Mesodermal cell (in vitro differentiated cells): ENCODE measurements at regions not wholly inside any gene's neighbourhood (a gene's known extent, or its start where the extent isn't known, plus 50 kb on each side); places are given as distances from the start of the nearest gene placed in this dataset.

ENCODE experiments used
- H3K27ac ChIP-seq: 2 replicates; pipeline ENCODE4 v1.7.0; 2013; ENCODE audit warnings: mild to moderate bottlenecking, low read depth, low read length, moderate library complexity; ENCODE audit not compliant: severe bottlenecking
- H3K36me3 ChIP-seq: 2 replicates; pipeline ENCODE4 v1.7.1; 2013; ENCODE audit warnings: mild to moderate bottlenecking, low read length, moderate library complexity; ENCODE audit not compliant: control insufficient read depth, insufficient read depth
- H3K4me1 ChIP-seq: one replicate; pipeline ENCODE4 v1.7.1; 2013; ENCODE audit warnings: mild to moderate bottlenecking, low read length; ENCODE audit not compliant: insufficient read depth, control insufficient read depth, poor library complexity, severe bottlenecking
- H3K4me3 ChIP-seq: 2 replicates; pipeline ENCODE4 v1.7.0; 2013; ENCODE audit warnings: low read length, control low read depth, mild to moderate bottlenecking; ENCODE audit not compliant: insufficient read depth, poor library complexity, severe bottlenecking; ENCODE audit errors: extremely low read depth
- H3K9me3 ChIP-seq: 2 replicates; pipeline ENCODE4 v1.7.1; 2013; ENCODE audit warnings: mild to moderate bottlenecking, low read length, moderate library complexity; ENCODE audit not compliant: control insufficient read depth
- WGBS, 2 experiments: methylation state at CpG; one replicate each; pipeline ENCODE4 v1.1.5; 2013; ENCODE audit warnings: missing lambda C conversion rate in 2 of 2; ENCODE audit not compliant: insufficient coverage in 2 of 2; 5-methylcytosine and 5-hydroxymethylcytosine counted together

- 94 to 100% methylated on average over 2 to 3 of the region's 5 CpGs for WGBS, 2 experiments
- Histone ChIP-seq H3K36me3 (no peaks in the 10 kb centered on the region), H3K27ac (no peak overlapping the region), H3K4me1 (no peaks in the 10 kb centered on the region), H3K9me3 (no peaks in the 10 kb centered on the region), H3K4me3 (no peak overlapping the region)
These were observed 721.1 kb downstream of the EFNB2 start for GRCh38 chr13:105814219-105814901.

- WGBS, 2 experiments = 89% methylated on average over 3 of the region's 3 CpGs; no CpG with 5 or more reads in 1 of the 2 experiments
- Histone ChIP-seq H3K36me3 (no peaks in the 10 kb centered on the region), H3K9me3 (no peaks in the 10 kb centered on the region), H3K4me3 (no peak overlapping the region), H3K4me1 (no peaks in the 10 kb centered on the region), H3K27ac (no peak overlapping the region)
These were observed 728.9 kb downstream of the EFNB2 start for GRCh38 chr13:105806628-105806920.

- no peaks in the 10 kb centered on the region for H3K4me1 ChIP-seq
- H3K27ac ChIP-seq = no peak overlapping the region
- no peaks in the 10 kb centered on the region for H3K36me3 ChIP-seq
- H3K4me3 ChIP-seq = no peak overlapping the region
- no peaks in the 10 kb centered on the region for H3K9me3 ChIP-seq
- WGBS, 2 experiments = 90 to 93% methylated on average over 2 to 3 of the region's 6 CpGs
These were observed 729.4 kb downstream of the EFNB2 start for GRCh38 chr13:105805892-105806627.

- Histone ChIP-seq H3K36me3 (no peaks in the 10 kb centered on the region), H3K9me3 (no peaks in the 10 kb centered on the region), H3K4me1 (no peaks in the 10 kb centered on the region), H3K4me3 (no peak overlapping the region), H3K27ac (no peak overlapping the region)
- 88 to 94% methylated on average over 2 of the region's 3 CpGs for WGBS, 2 experiments
These were observed 730.8 kb downstream of the EFNB2 start for GRCh38 chr13:105804561-105805190.

GRCh38 chr13:105799155-105799554, 736.3 kb downstream of the EFNB2 start:
- Histone ChIP-seq H3K9me3 (no peaks in the 10 kb centered on the region), H3K4me1 (peaks cover 3% of the 10 kb centered on the region), H3K27ac (no peak overlapping the region), H3K4me3 (no peak overlapping the region), H3K36me3 (no peaks in the 10 kb centered on the region)

GRCh38 chr13:105798541-105798940, 736.9 kb downstream of the EFNB2 start:
- WGBS, 2 experiments = 80% methylated on average over 1 of the region's 1 CpG; no CpG with 5 or more reads in 1 of the 2 experiments
- H3K4me1 ChIP-seq = peaks cover 3% of the 10 kb centered on the region

GRCh38 chr13:105796081-105796480, 739.4 kb downstream of the EFNB2 start:
- no peaks in the 10 kb centered on the region for H3K9me3 ChIP-seq
- H3K27ac ChIP-seq = no peak overlapping the region
- no peak overlapping the region for H3K4me3 ChIP-seq
- no peaks in the 10 kb centered on the region for H3K36me3 ChIP-seq
- peaks cover 3% of the 10 kb centered on the region for H3K4me1 ChIP-seq
- 75 to 100% methylated on average over 1 of the region's 3 CpGs for WGBS, 2 experiments

More at GRCh38 chr13:105798541-105798940, 736.9 kb downstream of the EFNB2 start:
- H3K27ac ChIP-seq = no peak overlapping the region
- no peaks in the 10 kb centered on the region for H3K9me3 ChIP-seq
- H3K4me3 ChIP-seq = no peak overlapping the region
- H3K36me3 ChIP-seq = no peaks in the 10 kb centered on the region

- H3K27ac ChIP-seq = no peak overlapping the region
- H3K4me1 ChIP-seq = no peaks in the 10 kb centered on the region
- H3K4me3 ChIP-seq = no peak overlapping the region
- WGBS, 2 experiments = no CpG with 5 or more reads among the region's 1 CpG
- no peaks in the 10 kb centered on the region for H3K36me3 ChIP-seq
- no peaks in the 10 kb centered on the region for H3K9me3 ChIP-seq
These were observed 744.5 kb downstream of the EFNB2 start for GRCh38 chr13:105790923-105791322.

GRCh38 chr13:105788530-105788929, 746.9 kb downstream of the EFNB2 start:
- Histone ChIP-seq H3K36me3 (no peaks in the 10 kb centered on the region), H3K27ac (no peak overlapping the region), H3K4me3 (no peak overlapping the region), H3K9me3 (no peaks in the 10 kb centered on the region), H3K4me1 (no peaks in the 10 kb centered on the region)
- 94 to 98% methylated on average over 3 of the region's 3 CpGs for WGBS, 2 experiments

GRCh38 chr13:105787632-105788031, 747.8 kb downstream of the EFNB2 start:
- Histone ChIP-seq H3K4me3 (no peak overlapping the region), H3K4me1 (no peaks in the 10 kb centered on the region), H3K27ac (no peak overlapping the region), H3K36me3 (no peaks in the 10 kb centered on the region), H3K9me3 (no peaks in the 10 kb centered on the region)
- WGBS, 2 experiments = 63 to 100% methylated on average over 1 to 5 of the region's 9 CpGs

GRCh38 chr13:105785436-105785835, 750.0 kb downstream of the EFNB2 start:
- H3K4me1 ChIP-seq = no peaks in the 10 kb centered on the region
- H3K4me3 ChIP-seq = no peak overlapping the region
- WGBS, 2 experiments = no CpG with 5 or more reads among the region's 2 CpGs
- H3K36me3 ChIP-seq = no peaks in the 10 kb centered on the region
- no peaks in the 10 kb centered on the region for H3K9me3 ChIP-seq
- H3K27ac ChIP-seq = no peak overlapping the region
